ENCODE measurements at regions not wholly inside any gene's neighbourhood (a gene's known extent, or its start where the extent isn't known, plus 50 kb on each side); places are given as distances from the start of the nearest gene placed in this dataset.

DNA sequence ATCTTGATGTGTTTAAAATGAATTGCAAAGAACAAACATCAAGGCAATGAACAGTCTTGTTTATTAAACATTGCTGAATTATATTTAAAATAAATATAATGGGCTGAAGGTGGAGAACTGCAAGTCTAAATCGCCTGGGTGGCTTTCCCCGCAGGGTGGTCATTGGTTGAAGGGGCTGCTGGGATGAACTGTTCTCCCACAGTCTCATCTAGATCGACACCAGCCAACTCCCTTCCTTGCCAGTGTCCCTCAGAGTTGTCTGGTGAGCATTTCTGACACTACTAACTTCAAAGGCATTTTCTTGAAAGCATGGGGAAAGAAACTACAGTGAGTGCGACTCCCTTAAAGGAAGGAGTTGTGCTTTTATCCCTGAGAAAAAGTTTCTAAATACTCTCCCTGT lies 196.5 kb upstream of the LRTM1 start:
- TF ChIP-seq POLR2A (IDR thresholded peaks at IDR 0.05), result no peak
- TF ChIP-seq POLR2AphosphoS5 (IDR thresholded peaks at IDR 0.05), result no peak
- TF ChIP-seq, protein P1, sequence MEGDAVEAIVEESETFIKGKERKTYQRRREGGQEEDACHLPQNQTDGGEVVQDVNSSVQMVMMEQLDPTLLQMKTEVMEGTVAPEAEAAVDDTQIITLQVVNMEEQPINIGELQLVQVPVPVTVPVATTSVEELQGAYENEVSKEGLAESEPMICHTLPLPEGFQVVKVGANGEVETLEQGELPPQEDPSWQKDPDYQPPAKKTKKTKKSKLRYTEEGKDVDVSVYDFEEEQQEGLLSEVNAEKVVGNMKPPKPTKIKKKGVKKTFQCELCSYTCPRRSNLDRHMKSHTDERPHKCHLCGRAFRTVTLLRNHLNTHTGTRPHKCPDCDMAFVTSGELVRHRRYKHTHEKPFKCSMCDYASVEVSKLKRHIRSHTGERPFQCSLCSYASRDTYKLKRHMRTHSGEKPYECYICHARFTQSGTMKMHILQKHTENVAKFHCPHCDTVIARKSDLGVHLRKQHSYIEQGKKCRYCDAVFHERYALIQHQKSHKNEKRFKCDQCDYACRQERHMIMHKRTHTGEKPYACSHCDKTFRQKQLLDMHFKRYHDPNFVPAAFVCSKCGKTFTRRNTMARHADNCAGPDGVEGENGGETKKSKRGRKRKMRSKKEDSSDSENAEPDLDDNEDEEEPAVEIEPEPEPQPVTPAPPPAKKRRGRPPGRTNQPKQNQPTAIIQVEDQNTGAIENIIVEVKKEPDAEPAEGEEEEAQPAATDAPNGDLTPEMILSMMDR (IDR thresholded peaks at IDR 0.05), result no peak
